ENCODE measurements at regions not wholly inside any gene's neighbourhood (a gene's known extent, or its start where the extent isn't known, plus 50 kb on each side); places are given as distances from the start of the nearest gene placed in this dataset.
A peak's percentile ranks its signal among the peaks of the same experiment; 100 is the strongest.
"Not testable (repeated sequence)": the region's sequence is repeated elsewhere in the genome, so short reads cannot be mapped to it uniquely, and the experiment has no call there.

DNA sequence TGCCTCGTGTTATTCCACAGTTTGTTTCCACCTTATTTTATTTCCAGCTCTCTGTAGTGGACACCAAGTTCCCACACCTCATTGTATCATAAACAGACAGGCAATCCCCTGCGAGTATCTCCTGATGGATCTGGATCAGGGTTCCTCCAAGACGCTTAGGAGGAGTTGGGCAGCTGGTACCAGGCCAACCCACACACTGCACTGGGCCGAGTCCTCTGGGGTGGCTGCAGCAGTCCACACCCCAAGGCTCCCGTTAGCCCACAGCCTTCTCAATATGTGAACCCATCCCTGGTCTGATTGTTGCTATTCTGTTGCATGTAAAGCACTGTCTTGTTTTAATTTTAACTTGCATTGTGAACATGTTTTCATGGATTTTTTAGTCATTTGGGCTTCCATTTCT, 178.8 kb upstream of the RAB6C start:
- DNase-seq: no peak

- no peak for DNase-seq
Measured at GRCh38 chr2:129801575-129801974, 177.9 kb upstream of the RAB6C start.

DNA sequence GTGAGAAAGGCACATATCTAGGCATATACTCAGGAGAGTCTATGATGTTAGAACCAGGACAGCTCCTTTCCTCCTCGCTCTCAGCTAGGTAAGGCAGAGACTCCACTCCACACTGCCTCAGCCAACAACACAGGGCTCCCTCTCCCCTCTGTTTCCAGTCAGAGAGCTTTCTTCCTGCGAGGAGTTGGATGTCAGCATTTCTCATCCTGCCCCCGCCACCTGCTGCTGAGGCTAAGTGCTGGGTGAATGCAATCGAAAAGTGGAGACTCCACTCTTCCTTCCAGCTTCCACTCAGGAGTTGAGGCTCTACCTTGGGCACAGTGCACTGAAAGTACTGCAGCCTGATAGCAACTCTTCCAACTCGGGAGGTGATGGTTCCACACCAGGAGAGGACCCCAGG, 177.2 kb upstream of the RAB6C start:
- no peak for DNase-seq

GRCh38 chr2:129803032-129803431, 176.4 kb upstream of the RAB6C start:
- DNase-seq: peak; percentile 21

DNA sequence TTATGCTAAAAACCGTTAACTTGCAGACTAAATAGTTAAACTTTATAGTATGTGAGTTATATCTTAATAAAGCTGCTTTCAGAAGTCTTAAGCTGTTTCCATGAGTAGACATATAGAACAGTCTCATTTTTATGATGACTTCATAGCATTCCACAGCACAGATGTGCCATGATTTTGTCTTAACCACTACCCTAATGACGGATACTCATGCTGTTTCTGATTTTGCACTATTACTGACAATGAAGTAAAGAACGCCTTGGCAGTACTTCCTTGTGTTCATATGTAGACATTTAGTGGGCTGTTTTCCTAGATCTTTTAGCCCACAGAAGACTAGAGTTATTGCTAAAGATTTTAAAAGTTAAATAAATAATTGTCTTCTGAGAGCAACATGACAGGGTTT, 175.6 kb upstream of the RAB6C start:
- DNase-seq: no peak

GRCh38 chr2:129805899-129806298, 173.6 kb upstream of the RAB6C start:
- DNase-seq: no peak

DNA sequence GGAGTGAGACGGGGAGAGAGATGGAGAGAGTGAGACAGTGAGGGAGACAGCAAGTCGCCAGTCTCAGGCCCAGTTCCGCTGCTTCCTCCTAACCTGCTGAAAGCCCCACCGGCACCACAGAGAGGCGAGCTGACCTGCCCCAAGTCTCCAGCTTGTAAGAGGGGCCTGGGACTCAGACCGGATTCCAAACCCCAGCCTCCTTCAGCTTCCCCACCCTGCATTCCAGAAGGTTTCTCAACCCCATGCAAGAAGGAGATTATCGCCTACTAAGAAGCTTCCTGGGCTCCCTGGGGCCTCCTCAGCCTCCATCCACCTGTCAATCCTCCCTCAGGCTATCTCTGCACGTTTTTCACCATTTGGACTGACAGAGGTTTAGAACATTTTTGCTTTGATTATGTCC, 173.1 kb upstream of the RAB6C start:
- no peak for DNase-seq

DNA sequence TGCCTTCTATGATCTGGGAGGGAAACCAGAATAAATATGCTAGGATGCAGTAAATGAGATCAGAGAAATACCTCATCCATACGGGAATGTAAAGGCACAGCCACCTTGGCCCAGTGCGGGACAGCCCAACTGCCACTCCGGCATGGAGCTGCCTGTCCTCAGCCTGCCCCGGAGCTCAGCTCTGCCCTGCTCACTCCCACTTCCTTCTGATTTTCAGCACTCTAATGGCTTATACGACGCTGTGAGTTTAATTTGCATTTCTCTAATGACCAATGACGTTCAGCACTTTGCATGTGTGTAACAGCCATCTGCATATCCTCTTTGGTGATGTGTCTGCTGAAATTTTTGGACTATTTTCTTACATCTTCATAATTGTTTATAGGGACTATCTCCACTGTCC, 172.5 kb upstream of the RAB6C start:
- DNase-seq: no peak

DNA sequence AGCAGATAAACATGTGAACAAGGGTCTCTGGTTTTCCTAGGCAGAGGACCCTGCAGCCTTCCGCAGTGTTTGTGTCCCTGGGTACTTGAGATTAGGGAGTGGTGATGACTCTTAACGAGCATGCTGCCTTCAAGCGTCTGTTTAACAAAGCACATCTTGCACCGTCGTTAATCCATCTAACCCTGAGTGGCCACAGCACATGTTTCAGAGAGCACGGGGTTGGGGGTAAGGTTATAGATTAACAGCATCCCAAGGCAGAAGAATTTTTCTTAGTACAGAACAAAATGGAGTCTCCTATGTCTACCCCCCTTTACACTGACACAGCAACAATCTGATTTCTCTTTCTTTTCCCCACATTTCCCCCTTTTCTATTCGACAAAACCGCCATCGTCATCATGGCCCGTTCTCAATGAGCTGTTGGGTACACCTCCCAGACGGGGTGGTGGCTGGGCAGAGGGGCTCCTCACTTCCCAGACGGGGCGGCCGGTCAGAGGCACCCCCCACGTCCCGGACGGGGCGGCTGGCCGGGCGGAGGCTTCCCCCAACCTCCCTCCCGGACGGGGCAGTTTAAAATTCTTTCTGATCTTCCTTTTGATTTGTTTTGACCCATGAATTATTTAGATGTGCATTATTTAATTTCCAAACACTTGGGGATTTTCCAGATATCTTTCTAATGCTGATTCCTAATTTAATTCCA, 171.7 kb upstream of the RAB6C start:
- not testable (repeated sequence) for DNase-seq

DNA sequence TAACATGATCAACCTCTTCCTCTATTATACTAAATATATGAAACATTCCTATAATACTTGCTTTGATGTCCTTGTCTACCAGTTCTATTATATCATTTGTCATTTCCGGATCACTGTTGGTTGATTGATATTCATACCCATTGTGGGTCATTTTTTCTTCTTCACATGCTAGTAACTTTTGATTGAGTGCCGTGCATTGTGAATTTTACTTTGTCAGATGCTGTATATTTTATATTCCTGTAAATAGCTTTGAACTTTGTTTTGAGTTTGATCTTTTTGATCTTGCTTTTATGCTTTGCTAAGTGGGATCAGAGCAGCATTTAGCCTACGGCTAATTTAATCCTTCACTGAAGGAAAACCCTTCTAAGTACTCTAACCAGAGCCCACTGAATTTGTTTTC, 168.9 kb upstream of the RAB6C start:
- DNase-seq: no peak

- DNase-seq: no peak
Measured at GRCh38 chr2:129812071-129812470, 167.4 kb upstream of the RAB6C start.

DNA sequence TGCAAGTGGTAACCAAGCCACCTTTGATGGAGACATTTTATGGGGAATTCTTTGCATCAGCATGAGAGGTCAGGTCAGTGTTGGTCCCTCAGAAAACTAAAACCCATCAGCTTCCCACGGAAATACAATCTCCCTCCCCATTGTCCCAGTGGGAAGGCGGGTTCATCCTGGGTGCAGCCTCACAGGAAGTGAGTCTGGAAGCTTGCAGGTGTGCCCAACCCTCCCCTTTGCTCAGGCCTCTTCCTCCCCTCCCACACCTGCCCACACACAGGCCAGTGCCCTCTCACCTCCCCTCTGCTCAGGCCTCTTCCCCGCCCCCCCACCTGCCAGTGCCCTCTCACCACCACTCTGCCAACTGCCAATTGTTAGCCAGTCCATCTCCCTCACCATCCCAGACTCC, 166.8 kb upstream of the RAB6C start:
- no peak for DNase-seq

GRCh38 chr2:129813404-129813803, 166.1 kb upstream of the RAB6C start:
- DNase-seq: no peak

DNA sequence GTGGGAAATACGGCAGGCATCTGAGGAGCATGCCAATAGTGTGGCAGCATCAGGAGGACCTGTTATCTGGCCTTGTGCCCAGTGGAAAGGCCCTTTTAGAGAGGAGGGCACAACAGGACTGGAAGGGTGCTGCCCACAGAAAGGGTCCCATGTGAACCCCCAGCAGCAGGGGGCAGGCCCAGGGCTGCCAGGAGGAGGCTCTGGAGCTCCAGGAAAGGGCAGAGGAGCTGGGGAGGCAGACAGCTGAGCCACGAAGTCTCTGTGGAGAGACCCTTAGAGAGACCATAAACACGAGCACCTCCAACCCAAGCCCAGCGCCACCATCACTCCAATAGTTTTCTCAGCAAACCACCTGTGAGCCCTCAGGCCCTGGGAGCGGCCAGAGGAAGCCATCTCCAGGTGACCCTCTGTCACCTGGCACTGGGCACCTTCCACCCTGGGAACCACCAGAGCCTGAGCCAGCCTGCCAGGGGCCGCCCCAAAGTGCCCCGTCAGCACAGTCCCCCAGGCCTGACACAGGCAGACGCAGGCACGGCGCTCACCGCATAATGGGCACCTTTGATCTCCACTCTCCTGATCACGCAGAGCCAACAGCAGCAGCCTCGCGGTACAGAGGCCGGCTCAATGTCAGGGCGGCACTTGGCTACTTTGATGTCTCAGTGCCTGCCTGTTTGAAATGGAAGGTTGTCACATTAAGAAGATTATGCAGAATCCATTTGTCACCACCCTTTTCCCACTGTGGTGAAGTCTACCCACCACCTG, 162.5 kb upstream of the RAB6C start:
- no peak for DNase-seq

DNA sequence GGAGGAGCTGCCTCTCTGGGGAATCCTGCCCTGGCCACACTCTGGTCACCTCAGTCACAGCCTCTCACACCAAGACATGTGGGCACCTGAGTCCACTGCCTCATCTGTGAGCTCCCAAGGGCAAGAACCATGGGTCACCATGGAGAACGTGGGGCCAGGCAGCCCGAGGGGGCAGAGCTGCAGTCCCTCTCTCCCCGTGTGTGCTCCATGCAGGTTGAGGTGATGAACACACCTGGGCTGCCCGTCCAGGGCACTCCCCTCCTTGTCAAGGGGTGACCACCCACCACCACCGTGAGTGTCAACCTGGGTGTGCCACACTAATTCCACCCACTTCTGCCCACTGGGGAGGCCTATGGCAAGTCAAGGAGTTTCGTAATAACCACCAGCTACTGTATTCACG, 159.6 kb upstream of the RAB6C start:
- DNase-seq: no peak

DNA sequence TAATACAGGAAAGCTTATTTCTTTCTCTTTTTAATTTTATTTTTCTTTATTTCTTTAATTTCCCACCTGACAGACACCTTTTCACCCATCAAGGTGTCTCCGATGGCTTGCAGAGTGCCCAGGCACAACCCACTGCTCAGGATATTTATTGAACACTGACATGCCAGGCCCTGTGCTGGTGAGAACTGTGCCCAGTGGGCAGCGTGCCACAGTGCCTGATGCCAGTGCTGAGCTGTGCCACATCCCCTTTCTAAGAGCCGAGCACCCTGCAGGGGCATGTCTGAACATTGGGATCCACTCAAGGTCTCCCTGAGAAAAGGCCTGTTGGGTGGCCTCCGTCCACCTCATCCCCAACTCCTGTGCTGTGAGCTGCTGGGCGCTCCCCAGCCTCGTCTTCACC, 158.6 kb upstream of the RAB6C start:
- no peak for DNase-seq

- DNase-seq: no peak
Measured at GRCh38 chr2:129821445-129821844, 158.0 kb upstream of the RAB6C start.

- no peak for DNase-seq
Measured at GRCh38 chr2:129823044-129823443, 156.4 kb upstream of the RAB6C start.

DNA sequence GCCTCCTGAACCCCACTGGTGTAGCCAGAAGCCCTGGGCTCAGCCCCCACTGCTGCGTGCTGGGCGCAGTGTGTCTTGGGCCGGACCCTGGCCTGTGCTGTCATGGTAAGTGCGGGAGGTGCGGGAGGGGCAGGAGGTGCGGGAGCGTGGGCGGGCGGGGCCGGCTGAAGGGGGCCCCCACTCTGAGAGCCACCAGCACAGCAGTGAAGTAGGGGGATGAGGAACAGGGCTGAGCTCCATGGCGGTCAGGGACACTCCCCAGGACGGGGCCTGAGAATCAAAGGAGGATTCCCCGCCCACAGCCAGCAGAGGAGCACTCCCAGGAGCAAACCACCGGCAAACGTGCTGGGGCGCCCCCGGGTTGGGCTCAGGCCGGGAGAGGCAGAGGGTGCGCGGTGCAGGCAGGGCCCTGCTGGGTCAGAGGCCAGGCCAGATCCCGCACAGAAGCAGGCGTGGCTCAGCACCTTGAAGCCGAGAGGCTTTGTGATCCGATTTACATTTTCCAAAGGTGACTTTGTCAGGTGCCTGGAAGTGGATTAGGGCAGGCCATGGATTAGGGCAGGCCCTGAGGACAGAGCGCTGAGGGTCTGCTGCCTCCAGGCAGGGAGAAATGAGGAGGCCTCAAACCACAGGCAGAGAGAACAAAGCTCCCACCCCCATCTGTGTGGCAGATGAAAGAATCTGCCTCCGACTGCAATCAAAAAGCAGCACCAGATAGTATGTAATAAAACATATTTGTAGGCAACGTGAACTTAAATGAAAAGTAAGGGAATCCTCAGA, 152.0 kb upstream of the RAB6C start:
- no peak for DNase-seq

- DNase-seq: no peak
Measured at GRCh38 chr2:129828792-129829191, 150.7 kb upstream of the RAB6C start.

DNA sequence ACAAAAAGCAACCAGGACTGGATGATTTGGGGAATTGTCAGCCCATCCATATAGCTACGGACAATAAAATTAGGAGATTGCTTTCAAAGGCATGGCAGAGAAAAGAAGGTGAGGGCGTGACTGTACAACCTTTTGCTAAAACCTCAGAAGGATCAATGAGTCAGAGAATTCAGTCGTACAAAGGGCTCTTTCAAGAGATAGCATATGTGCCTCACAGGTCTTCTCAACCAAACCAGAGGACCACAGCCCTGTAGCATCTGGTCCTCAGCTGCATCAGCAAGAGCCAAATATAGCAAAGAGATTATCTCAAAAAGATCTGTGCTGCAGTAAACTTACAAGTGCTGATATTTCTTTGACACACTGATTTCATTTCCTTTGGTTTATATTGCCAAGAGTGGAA, 149.9 kb upstream of the RAB6C start:
- DNase-seq: no peak

- DNase-seq: no peak
Measured at GRCh38 chr2:129831018-129831417, 148.4 kb upstream of the RAB6C start.

DNA sequence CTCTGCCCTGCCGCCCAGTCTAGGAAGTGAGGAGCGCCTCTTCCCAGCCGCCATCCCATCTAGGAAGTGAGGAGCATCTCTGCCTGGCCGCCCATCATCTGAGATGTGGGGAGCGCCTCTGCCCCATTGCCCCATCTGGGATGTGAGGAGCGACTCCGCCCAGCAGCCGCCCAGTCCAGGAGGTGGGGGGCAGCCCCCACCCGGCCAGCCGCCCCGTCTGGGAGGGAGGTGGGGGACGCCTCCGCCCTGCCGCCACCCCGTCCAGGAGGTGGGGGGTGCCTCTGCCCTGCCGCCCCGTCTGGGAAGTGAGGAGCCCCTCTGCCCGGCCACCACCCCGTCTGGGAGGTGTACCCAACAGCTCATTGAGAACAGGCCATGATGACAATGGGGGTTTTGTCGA, 146.0 kb upstream of the RAB6C start:
- not testable (repeated sequence) for DNase-seq

GRCh38 chr2:129847043-129847442, 132.4 kb upstream of the RAB6C start:
- no peak for DNase-seq
